ENCODE measurements at regions not wholly inside any gene's neighbourhood (a gene's known extent, or its start where the extent isn't known, plus 50 kb on each side); places are given as distances from the start of the nearest gene placed in this dataset.

GRCh38 chr9:118422508-118422907 lies 718.3 kb downstream of the TLR4 start:
- no peak overlapping the region for H3K4me3 ChIP-seq (ENCODE audit: low read depth, low read length)
- no peak for DNase-seq (ENCODE audit: low read depth)
- TF ChIP-seq MYC (IDR thresholded peaks at IDR 0.05; ENCODE audit: low read depth, low read length) (no peak), POLR2A (IDR thresholded peaks at IDR 0.05; ENCODE audit: extremely low read depth, insufficient read length) (no peak)
- TF ChIP-seq, protein P1, sequence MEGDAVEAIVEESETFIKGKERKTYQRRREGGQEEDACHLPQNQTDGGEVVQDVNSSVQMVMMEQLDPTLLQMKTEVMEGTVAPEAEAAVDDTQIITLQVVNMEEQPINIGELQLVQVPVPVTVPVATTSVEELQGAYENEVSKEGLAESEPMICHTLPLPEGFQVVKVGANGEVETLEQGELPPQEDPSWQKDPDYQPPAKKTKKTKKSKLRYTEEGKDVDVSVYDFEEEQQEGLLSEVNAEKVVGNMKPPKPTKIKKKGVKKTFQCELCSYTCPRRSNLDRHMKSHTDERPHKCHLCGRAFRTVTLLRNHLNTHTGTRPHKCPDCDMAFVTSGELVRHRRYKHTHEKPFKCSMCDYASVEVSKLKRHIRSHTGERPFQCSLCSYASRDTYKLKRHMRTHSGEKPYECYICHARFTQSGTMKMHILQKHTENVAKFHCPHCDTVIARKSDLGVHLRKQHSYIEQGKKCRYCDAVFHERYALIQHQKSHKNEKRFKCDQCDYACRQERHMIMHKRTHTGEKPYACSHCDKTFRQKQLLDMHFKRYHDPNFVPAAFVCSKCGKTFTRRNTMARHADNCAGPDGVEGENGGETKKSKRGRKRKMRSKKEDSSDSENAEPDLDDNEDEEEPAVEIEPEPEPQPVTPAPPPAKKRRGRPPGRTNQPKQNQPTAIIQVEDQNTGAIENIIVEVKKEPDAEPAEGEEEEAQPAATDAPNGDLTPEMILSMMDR (IDR thresholded peaks at IDR 0.05; ENCODE audit: low read depth, low read length), result no peak
- TF ChIP-seq, protein P2, sequence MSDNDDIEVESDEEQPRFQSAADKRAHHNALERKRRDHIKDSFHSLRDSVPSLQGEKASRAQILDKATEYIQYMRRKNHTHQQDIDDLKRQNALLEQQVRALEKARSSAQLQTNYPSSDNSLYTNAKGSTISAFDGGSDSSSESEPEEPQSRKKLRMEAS (IDR thresholded peaks at IDR 0.05; ENCODE audit: low read depth, low read length), result no peak

DNA sequence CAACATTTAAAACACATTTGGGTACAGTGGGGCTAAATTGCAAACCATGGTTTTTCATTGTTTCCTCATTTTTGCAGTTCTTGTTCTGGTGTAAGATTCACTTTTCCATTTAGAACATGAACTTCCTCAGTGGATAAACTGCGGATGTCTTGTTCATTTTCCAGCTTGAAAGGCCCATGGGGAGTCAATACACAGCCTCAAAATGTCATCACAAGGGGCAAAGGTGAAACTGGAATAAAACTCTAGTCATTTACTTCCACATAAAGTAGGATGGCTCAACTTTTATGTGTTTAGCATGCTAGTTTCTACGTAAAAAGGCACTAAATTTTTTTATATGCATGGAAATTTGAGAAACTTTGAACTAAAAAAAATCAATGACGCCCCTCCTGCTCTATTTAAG lies 718.8 kb downstream of the TLR4 start:
- H3K4me3 ChIP-seq (ENCODE audit: low read depth, low read length), result no peak overlapping the region
- DNase-seq (ENCODE audit: low read depth), result no peak
- no peak for TF ChIP-seq MYC (IDR thresholded peaks at IDR 0.05; ENCODE audit: low read depth, low read length)
- TF ChIP-seq POLR2A (IDR thresholded peaks at IDR 0.05; ENCODE audit: extremely low read depth, insufficient read length), result no peak
- TF ChIP-seq, protein P2 (IDR thresholded peaks at IDR 0.05; ENCODE audit: low read depth, low read length), result no peak
- TF ChIP-seq, protein P1 (IDR thresholded peaks at IDR 0.05; ENCODE audit: low read depth, low read length), result no peak

GRCh38 chr9:118423721-118424120 lies 719.5 kb downstream of the TLR4 start:
- no peak for TF ChIP-seq MYC (IDR thresholded peaks at IDR 0.05; ENCODE audit: low read depth, low read length)
- no peak for TF ChIP-seq POLR2A (IDR thresholded peaks at IDR 0.05; ENCODE audit: extremely low read depth, insufficient read length)
- TF ChIP-seq, protein P2 (IDR thresholded peaks at IDR 0.05; ENCODE audit: low read depth, low read length), result no peak
- TF ChIP-seq, protein P1 (IDR thresholded peaks at IDR 0.05; ENCODE audit: low read depth, low read length), result no peak
- no peak overlapping the region for H3K4me3 ChIP-seq (ENCODE audit: low read depth, low read length)
- no peak for DNase-seq (ENCODE audit: low read depth)

- TF ChIP-seq, protein P1 (IDR thresholded peaks at IDR 0.05; ENCODE audit: low read depth, low read length), result no peak
- TF ChIP-seq POLR2A (IDR thresholded peaks at IDR 0.05; ENCODE audit: extremely low read depth, insufficient read length), result no peak
- no peak for DNase-seq (ENCODE audit: low read depth)
These were observed 722.6 kb downstream of the TLR4 start for GRCh38 chr9:118426772-118427171.

DNA sequence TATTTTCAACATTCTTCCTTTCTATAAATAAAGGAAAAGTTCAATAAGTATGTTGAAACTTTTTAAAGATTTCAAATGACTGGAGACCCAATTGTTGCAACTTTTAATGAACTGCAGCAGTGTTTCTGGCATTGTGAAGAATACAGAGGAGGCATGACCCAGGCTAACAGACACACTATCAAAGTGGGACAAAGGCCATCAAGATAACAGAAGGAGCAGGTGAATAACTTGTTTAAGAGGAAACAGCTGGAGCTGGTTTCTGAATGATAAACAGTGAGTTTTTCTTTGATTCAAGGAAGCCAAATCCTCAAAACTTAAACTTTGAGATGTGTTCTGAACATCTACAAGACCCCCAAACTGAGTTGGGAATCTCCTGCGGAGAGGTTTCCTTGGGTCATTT lies 734.6 kb downstream of the TLR4 start:
- no peak overlapping the region for H3K4me3 ChIP-seq (ENCODE audit: low read depth, low read length)
- TF ChIP-seq MYC (IDR thresholded peaks at IDR 0.05; ENCODE audit: low read depth, low read length), result no peak
- TF ChIP-seq, protein P1 (IDR thresholded peaks at IDR 0.05; ENCODE audit: low read depth, low read length), result no peak
- TF ChIP-seq, protein P2 (IDR thresholded peaks at IDR 0.05; ENCODE audit: low read depth, low read length), result no peak
- DNase-seq (ENCODE audit: low read depth), result no peak

More at GRCh38 chr9:118426772-118427171, 722.6 kb downstream of the TLR4 start:
- no peak overlapping the region for H3K4me3 ChIP-seq (ENCODE audit: low read depth, low read length)

GRCh38 chr9:118439441-118439840 lies 735.2 kb downstream of the TLR4 start:
- DNase-seq (ENCODE audit: low read depth), result no peak
- H3K4me3 ChIP-seq (ENCODE audit: low read depth, low read length), result no peak overlapping the region
- TF ChIP-seq, protein P2 (IDR thresholded peaks at IDR 0.05; ENCODE audit: low read depth, low read length), result no peak
- TF ChIP-seq POLR2A (IDR thresholded peaks at IDR 0.05; ENCODE audit: extremely low read depth, insufficient read length) (no peak), MYC (IDR thresholded peaks at IDR 0.05; ENCODE audit: low read depth, low read length) (no peak)
- TF ChIP-seq, protein P1 (IDR thresholded peaks at IDR 0.05; ENCODE audit: low read depth, low read length), result no peak
